A673 (cell line): ENCODE measurements at regions not wholly inside any gene's neighbourhood (a gene's known extent, or its start where the extent isn't known, plus 50 kb on each side); places are given as distances from the start of the nearest gene placed in this dataset.

Experiments
- EZH2 ChIP-seq: fragments of 200-600 bp; sonication (generic); IDR thresholded peaks from 2 replicates; pipeline ENCODE4 v1.6.1; 2017; ENCODE audit warnings: borderline replicate concordance, low read depth, mild to moderate bottlenecking, mixed read lengths, antibody characterized with exemption, low read length; ENCODE audit not compliant: poor library complexity, severe bottlenecking
- TF ChIP-seq, protein P1 (sequence below): fragments of 300-800, 200-600 bp; sonication (generic); conservative IDR thresholded peaks from 2 replicates; pipeline ENCODE4 v1.5.1; 2017; ENCODE audit warnings: low read depth, mild to moderate bottlenecking, antibody characterized with exemption, low read length, moderate library complexity, mixed read lengths

DNA sequence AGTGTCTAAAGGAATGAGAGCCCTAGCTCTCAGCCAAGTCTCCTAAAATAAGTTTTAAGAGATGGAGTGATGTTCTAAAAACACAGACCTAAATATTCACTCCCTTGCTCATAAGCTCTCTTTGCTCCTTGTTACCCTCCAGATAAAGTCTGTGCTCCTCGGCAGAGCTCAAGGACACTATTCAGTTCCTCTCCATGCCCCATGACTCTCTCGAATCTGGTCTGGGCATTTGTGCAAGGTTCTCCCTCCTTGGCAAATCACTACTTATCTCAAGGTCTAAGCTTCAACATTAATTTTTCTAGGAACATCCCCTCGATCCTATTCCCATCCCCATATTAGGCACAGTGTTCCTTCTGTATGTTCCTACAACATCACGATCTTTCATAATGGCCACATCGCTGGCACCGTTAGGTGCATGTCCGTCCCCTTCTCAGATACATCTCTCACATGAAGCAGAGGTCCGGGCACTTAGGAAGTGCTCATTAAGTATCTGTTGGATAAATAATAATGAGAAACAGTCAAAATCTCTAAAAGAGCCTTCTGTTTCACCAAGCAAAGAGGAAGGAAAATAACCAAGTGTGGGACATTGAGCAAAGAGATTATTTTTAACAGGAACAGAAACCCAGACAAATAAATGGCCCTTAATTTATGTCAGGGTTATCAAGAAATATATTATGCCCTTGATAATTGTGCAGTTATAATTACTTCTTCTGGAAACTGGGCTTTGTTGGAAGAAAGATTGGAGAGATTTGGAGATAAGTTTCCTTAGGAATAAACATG, 85.9 kb upstream of the HTR4 start:
- TF ChIP-seq, protein P1, sequence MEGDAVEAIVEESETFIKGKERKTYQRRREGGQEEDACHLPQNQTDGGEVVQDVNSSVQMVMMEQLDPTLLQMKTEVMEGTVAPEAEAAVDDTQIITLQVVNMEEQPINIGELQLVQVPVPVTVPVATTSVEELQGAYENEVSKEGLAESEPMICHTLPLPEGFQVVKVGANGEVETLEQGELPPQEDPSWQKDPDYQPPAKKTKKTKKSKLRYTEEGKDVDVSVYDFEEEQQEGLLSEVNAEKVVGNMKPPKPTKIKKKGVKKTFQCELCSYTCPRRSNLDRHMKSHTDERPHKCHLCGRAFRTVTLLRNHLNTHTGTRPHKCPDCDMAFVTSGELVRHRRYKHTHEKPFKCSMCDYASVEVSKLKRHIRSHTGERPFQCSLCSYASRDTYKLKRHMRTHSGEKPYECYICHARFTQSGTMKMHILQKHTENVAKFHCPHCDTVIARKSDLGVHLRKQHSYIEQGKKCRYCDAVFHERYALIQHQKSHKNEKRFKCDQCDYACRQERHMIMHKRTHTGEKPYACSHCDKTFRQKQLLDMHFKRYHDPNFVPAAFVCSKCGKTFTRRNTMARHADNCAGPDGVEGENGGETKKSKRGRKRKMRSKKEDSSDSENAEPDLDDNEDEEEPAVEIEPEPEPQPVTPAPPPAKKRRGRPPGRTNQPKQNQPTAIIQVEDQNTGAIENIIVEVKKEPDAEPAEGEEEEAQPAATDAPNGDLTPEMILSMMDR = no peak
- no peak for TF ChIP-seq EZH2
